Glomerular visceral epithelial cell (primary cell): ENCODE measurements at regions not wholly inside any gene's neighbourhood (a gene's known extent, or its start where the extent isn't known, plus 50 kb on each side); places are given as distances from the start of the nearest gene placed in this dataset.
"Not testable (repeated sequence)": the region's sequence is repeated elsewhere in the genome, so short reads cannot be mapped to it uniquely, and the experiment has no call there.

ENCODE experiments used
- DNase-seq: peaks from one replicate; pipeline ENCODE4 v3.0.0-alpha.2; 2016; ENCODE audit errors: extremely low spot score

DNA sequence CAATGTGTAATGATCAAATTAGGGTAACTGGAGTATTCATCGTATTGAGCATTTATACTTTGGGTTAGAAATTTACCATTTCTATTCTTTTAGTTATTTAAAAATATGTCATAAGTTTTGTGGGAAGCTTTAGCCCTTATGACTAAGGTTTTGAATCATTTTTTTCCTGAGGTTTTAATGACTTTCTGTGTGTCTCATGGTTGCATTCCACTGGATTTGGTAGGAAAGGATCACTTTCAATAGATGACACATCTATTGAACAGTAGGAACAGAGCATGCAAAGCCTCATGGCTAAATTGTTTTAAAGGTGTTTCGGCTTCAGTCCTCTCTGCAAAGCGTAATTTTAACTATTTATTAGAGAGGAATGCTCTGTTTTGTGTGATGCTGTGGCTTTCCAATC, 512.4 kb upstream of the CHD1 start:
- DNase-seq, result no peak

DNA sequence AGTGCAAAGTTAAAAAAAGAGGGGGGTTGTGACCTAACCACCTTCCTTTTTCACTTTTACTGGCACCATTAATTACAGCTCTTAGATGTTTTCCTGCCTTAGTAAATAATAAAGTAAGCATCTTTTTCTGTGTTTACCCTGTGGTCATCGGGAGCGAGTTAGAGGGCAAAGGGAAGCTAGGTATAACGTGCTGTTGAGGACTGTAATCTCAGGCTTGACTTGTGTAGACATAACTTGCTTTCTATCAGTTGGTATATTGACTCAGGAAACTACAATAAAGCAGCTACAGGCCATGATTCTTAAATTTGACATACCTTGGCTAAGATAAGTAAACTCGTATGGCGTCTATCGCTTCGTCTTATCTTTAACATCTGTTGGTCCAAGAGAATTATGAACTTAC, 509.8 kb upstream of the CHD1 start:
- DNase-seq, result no peak

DNA sequence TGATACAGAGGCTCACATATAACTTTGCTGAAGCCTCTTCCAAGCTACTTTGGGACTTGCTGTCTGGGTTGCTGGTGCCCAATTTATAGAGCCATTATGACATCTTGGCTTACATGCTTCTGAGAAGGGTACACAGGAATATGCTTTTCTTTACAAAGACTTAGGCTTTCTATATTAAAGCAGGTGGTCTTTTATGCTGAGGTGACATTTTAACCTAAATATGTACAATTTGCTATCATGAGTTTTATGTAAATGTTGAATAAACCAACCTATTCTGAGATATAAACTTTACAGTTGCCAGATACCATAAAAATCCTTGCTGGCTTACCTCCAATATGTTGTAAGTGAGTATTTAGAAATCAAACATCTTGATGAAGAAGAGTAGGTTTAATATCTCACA, 509.2 kb upstream of the CHD1 start:
- no peak for DNase-seq

DNA sequence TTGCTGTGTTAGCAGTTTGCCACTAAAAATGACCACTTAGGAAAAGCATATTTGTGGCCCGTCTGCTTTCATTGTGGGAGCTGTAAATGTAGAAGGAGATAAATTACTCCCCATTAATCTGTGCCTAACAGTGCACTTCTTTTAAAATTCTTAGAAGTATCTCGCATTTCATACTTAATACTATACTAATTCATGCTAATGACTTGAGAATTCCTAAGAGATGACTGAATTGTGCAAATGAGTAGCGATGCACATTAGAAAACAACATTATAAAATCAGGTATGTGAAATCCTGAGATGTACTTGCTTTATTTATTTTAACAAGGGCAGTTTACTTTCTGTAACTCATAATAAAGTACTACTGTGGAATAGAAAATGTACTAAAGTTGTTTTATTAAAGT, 494.6 kb upstream of the CHD1 start:
- not testable (repeated sequence) for DNase-seq

DNA sequence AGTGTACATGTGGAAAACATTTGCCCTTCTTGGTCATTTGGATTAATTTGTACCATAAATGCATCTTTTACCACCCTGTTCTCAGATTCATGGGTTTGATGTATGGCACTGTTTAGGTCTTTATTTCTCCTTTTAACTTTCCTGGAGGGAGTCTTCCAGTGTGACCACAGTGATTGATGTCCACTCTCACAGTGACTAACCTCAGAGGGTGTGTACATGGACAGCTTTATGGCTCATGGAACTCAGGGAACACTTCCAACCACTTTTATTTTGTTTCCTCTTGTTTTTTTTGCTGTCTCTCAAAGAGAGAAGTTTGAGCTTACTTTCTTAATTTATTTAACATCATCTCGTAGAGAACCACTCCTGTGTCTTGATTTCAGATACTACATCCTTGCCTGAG, 489.8 kb upstream of the CHD1 start:
- DNase-seq, result not testable (repeated sequence)

DNA sequence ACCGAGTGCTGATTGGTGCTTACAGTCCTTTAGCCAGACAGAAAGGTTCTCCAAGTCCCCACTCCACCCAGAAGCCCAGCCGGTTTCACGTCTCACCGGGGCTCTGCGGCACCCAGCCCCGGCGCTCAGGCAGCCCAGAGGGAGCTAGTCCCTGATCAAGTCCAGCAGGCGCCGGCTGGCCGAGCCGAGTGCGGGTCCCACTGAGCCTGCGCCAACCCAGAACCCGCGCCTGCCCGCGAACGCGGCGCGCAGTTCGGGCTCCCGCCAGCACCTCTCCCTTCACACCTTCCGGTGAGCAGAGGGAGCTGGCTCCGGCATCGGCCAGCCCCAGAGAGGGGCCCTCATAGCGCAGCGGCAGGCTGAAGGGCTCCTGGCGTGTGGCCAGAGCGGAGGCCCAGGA, 481.6 kb upstream of the CHD1 start:
- not testable (repeated sequence) for DNase-seq

DNA sequence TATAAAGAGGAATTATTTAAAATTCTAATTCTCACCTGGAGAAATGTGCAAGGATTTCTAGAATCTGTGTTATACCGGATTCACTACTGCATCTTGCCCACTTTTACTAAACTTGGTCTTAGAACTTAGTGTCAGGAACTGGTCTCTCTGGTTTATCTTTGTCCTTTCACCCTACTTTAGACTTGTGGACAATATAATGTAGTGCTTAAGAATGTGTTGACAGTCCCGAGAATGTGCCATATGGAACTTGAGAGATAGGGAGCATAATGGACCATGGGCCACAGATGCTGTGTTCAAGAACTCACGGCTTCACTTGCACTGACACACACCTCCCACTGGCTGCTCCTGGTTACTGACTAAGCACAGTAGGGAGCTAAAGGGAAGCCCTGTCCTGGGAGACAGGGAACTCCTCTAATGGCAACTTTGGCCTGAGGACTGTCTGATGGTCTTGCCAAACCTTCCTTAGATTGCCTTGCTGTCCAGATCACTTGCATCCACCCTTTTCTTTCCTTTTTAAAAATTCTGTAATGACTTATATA, 476.0 kb upstream of the CHD1 start:
- DNase-seq, result not testable (repeated sequence)

DNA sequence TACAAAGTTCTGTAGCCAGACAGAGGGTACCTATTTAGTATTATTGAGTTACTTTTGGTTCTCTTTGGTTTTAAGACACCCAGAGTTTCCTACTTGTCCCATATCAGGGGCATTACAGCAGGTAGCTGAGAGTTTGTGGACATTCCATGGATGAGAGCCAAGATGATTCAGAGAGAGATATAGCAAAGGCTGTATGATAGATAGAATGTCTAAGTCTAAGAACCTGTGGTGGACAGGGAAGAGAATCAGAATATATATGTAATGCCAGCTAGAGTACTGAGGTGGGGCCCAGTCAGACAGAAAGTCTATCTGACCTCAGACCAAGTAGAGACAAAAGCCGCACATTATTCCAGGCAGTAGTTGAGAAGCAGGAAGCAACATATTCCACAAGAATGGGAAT, 471.8 kb upstream of the CHD1 start:
- DNase-seq, result peak; percentile 71

DNA sequence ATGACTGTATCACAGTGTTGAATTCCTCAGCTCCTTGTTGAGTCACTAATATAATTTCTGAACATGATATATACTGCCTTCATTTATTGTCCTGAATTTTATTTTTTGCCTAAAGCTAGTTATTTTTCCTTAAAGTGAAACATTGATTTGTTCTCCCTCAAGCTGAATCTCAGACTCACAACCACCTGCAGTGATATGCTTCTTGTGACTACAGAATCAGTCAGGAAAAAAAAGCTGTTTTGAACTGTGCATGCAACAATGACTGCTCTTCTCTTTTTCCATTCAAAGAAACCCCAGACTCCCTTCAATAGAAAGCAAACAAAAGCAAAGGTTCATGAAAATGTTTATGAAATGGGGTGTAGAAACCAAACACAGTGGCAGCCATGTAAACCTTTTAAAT, 470.2 kb upstream of the CHD1 start:
- no peak for DNase-seq

DNA sequence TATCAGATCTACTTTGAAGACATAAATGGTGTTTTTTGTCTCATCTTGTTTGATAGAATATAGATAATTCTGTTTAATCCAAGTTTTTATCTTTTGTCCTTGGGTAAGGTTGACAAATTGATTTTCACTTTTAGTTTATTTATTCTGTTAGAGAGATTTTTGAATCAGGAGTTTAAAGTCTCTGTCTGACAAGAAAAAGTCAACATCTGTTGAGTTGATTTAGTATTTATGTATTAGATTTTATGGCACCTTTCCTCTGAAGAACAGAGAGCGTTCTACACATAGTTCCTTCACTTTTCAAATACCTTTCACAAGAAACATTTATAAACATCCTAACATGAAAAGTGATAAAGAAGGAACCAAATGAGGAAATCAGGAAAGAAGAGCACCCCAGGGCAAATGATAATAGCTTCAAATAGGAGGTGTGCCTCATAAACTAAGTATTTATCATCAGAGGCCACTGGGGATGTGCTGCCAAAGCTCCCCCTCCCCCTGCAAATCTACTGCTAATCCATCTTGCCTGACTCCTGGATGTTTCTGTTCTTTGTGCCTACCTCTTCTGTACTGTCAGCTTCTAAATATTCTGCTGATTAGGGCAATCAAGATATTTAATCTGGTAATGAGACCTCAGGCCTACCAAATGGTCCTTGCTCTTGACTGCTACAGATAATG, 457.7 kb upstream of the CHD1 start:
- no peak for DNase-seq

DNA sequence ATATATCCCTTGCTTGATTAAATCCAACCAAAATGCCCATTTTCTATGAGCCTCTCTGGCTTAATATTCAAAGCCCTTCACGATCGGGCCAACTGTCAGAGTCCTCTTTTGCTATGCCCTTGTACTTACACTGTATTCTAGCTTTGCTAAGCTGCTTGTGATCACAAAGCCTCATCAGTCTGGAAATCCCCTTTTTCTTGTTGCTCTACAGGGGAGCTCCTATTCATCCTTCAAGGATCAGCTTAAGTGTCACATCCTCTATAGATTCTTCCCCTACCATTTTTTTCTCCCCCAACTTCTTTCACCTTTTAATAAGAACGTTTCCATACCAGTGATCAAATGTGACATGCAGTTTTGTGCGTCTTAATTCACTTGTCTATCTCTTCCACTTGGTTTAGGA, 450.4 kb upstream of the CHD1 start:
- peak; percentile 25 for DNase-seq

DNA sequence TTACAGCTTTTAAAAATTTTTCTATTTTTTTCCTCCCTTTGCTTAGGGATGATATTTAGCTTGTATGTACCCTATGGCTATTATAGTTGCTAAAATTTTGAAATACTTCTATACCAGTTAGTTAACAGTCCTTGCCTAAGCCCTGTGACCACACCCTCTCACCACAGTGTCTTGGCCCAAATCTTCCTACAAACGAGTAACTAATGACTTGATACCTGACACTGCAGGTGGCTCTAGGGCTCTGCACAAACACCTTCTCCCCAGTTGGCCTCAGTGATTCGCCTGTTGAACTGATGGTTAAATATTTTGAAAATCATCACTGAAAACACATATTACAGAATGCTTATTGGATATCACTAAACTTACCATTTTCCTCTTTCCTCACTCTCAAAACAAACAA, 449.6 kb upstream of the CHD1 start:
- DNase-seq, result no peak

DNA sequence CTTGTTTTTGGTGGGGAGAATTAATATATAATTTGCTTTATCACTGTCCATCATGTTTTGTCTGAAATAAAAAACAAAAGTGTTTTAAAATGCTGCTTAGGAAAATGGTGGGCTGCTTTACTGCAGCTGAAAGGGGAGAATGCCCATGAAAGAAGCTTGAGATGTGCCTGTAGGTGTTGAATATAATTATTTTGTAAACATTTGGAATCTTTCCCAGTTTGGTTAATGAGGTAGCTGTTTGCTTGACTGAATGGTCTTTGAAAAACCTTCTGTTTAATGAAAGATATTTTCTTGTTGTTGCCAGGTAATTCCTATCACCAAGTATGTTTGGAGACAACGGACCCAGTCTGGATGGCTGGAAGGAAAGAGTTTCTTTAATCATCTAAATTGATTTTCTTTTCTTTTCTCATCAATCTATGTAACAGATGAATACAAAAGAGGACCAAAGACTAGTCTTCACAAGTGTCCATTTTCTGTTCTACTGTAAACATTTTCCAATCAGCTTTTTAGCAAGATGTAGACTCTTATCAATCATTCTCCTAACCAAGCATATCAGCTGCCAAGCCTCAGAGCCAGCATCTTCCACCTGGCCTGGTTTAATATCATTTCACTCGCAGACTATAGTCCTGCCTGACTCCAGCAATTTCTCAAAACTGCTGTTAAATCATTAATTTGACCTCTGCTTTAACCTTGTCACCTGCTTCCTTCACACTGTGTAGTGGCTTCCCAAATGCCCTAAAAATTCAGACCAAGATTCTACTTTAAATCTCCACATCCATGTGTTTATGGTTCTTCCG, 441.2 kb upstream of the CHD1 start:
- DNase-seq, result no peak

DNA sequence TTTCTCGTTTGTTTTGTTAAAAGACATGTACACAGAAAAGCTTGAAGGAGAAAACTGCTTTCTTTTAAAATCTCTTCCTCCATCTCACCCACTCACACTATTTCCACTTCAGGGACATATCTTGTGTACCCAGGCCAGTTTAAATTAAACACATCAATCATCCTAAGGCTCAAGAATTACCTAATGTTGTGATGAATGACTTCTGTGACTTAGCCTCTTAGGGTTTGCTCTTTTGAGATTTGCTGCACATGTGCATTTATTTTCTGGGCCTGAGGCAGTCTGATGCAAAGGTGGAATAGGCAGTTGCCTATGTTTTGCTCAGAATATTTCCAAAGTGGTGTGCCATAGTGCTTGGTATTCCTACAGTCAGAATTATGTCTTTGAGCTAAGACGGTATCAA, 439.9 kb upstream of the CHD1 start:
- no peak for DNase-seq

DNA sequence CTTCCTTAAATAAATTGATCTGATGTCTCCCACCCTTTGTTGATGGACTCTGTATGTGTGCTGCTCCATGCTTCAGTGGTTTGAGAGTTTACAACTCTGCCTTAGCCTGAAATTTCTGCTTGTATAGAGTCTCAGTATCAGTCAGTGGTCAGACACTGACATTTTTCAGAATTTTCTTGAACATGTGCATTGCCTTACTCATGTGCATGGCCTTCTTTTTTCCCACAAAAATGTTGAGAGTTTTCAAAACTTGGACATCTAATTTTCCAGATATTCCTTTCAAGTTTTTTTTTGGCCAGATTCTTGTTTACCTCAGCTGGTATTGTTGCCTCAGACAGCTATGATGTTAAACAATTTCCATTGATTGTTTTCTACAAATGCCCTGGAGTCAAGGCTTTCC, 427.1 kb upstream of the CHD1 start:
- peak; percentile 36 for DNase-seq

DNA sequence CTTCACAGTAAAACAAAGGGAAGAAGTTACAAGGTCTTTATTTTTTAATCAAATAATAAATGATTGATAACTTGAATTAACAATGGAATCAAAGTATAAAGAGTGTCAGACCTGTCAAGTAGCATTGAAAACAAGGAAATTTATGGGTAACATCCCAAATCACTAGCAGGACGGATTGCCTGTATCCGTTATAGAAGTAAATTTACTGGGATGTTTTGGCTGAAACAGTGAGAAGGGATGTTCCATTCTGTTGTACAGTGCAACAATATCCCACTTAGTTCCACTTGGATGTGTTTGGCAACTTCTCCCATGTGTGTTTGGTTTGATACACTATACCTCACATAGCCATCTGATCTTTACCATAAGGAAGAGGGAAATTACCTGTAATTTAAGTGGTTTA, 421.0 kb upstream of the CHD1 start:
- no peak for DNase-seq

DNA sequence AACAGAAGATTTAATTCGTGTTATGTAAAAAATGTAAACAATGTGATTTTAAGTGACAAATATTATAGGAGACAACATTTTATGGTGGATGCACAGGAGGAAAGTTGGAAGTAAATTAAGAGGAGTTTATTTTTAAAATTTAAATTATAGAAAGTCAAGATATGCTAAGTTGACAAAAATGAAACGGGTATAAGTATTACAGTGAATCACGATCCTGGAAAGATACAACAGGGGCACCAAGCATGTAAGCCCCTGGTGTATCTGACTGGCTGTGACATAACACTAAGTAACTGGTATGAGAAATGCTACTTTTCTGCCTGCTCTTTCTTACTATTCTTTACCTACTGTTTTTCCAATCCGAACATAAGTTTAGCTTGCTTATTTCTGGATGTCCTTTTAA, 419.8 kb upstream of the CHD1 start:
- no peak for DNase-seq

DNA sequence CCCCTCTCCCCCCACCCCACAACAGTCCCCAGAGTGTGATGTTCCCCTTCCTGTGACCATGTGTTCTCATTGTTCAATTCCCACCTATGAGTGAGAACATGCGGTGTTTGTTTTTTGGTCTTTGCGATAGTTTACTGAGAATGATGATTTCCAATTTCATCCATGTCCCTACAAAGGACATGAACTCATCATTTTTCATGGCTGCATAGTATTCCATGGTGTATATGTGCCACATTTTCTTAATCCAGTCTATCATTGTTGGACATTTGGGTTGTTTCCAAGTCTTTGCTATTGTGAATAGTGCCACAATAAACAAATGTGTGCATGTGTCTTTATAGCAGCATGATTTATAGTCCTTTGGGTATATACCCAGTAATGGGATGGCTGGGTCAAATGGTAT, 411.0 kb upstream of the CHD1 start:
- not testable (repeated sequence) for DNase-seq

DNA sequence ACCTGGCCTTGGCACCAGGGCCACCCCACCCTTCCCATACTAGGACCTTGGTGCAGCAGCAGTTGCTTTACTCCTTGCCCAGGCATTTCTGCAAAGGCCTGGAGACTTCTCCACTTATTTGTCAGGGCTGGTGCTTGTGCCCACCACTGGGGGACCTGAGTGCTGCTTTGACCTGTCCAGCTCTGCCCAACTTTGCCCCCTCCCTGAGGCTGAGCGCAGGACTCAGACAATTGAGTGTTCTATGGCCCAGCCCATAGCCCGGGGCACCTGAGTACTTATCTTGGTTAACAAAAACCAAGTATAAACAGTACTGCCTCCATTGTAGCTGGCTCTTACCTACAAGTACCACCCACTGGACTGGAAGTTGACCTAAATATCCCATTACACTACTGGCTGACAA, 406.1 kb upstream of the CHD1 start:
- DNase-seq, result no peak

DNA sequence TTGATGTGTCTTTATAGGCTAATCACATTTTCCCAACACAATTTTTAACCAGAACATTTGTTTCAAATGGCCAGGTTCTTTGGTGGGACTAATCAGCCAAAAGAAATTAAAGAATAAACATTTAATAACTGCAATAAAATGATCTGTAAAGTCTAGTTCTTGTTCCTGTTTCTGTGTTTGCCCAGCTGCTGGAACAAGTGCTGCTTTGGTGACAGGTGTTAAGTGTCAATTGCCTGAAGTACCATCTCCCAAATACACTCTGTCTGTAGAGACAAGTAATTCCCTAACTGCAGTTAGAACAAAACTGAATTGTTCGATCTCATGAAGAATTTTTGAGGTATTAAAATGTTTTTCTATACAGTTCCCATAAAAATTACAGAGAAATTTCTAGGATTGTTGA, 402.3 kb upstream of the CHD1 start:
- DNase-seq, result no peak

DNA sequence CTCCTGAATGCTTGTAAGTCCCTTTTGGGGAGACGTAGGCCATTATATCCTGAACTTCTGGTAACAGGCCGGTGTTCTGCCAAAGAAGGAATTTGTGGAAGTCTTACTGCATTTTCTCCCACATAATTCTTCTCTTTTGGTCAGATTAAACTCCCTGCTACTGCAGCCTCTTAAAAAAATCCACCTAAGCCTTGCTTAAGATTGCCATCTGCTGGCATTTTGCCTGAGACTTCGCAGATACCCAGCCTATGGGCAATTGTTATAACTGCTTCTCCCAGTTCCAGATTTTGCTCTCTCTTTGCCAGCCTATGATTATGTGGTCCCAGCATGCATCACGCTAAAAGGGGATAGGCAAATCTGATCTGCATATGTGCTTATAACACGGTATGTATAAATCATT, 391.6 kb upstream of the CHD1 start:
- no peak for DNase-seq

DNA sequence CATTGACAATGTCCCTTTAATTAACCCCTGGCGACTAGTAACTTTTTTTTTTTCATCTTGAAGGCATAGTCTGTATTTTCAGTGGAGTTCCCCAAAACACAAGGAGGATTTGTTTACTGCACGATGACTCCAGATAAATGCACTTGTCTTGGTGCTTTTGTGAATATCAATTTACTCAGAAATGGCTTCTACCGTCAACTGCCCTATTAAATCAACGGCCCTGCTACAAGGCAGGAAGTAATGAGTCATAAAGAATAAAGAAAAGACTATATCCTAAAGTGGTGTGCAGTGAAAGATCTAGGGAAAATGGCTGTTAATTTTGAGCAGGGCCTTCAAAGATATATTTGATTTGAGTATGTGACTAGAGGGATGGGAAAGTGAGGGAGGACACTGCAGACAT, 388.3 kb upstream of the CHD1 start:
- DNase-seq, result no peak

DNA sequence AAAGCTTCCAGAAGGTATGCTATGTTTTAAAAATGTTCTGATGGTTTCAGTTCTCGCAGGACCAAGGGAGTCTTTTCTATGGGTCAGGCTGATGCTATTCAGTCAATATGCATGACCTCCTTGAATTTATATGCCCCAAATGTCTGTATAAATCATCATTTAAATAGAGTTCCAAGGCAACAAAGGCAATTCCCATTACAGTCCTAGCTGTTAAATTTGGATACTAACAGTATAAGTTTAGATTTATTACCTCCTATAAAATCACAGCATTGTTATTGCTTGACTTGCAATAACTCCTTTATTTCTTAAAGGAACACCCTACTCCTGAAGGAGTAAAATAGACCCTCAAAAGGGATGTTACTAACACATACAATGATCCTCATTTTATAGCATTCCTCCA, 387.7 kb upstream of the CHD1 start:
- DNase-seq, result no peak
